PC-3 (cell line): ENCODE measurements at regions not wholly inside any gene's neighbourhood (a gene's known extent, or its start where the extent isn't known, plus 50 kb on each side); places are given as distances from the start of the nearest gene placed in this dataset.

Experiments used
- CTCF ChIP-seq: fragments of 300-600 bp; sonication (generic); conservative IDR thresholded peaks from 2 replicates; pipeline ENCODE4 v1.5.1; 2017; ENCODE audit warnings: antibody characterized with exemption, low read depth, mild to moderate bottlenecking, low read length
- EZH2 ChIP-seq: fragments of 300-600 bp; sonication (generic); IDR thresholded peaks from one replicate; pipeline ENCODE4 v1.6.1; 2017; ENCODE audit warnings: antibody characterized with exemption, mild to moderate bottlenecking, low read length; ENCODE audit not compliant: unreplicated experiment
- EZH2phosphoT487 ChIP-seq: fragments of 300-600 bp; sonication (generic); IDR thresholded peaks from 2 replicates; pipeline ENCODE4 v1.6.1; 2018; ENCODE audit warnings: mild to moderate bottlenecking, antibody characterized with exemption, low read length, borderline replicate concordance

- TF ChIP-seq EZH2 (no peak), CTCF (no peak), EZH2phosphoT487 (no peak)
These were observed 455.2 kb upstream of the ADAMTS16 start for GRCh38 chr5:4684946-4685345.
